ENCODE measurements at regions not wholly inside any gene's neighbourhood (a gene's known extent, or its start where the extent isn't known, plus 50 kb on each side); places are given as distances from the start of the nearest gene placed in this dataset.

DNA sequence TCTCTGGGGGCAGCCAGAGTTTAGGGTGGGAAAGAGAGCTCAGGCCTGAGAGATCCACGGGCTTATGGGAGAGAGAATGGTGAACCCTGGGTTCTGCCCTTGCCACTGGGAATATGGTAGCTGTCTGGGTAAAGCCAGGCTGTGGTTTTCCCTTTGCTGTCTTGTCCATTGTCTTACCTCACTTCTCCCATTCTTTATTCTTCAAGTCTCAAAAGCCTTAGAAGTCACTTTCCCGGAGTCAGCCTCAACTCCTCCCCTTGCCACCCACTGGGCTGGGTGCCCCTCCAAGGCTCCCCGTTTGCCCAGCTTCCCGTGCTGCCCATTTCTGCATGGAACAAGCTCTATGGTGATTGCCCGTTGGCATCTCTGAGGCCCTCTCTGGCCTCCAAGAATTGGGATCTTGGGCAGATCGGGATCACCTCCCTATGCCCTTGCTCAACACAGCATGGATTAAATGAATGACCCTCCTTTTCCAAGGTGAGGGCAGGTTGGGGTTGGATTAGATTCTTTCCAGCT, 228.2 kb downstream of the HAUS1 start:
- no peak for TF ChIP-seq POLR2A (IDR thresholded peaks at IDR 0.05; ENCODE audit: low read length)
- no peak for TF ChIP-seq GATA1 (IDR thresholded peaks at IDR 0.05; ENCODE audit: low read depth, low read length)

Data from erythroblast (primary cell).